Adrenal gland (tissue), 5 donors: ENCODE measurements at regions not wholly inside any gene's neighbourhood (a gene's known extent, or its start where the extent isn't known, plus 50 kb on each side); places are given as distances from the start of the nearest gene placed in this dataset.

Experiments
- CTCF ChIP-seq, 6 experiments: fragments of 450-650 bp in 4 of 6; fragments of 200-600 bp in 2 of 6; sonication (generic) in 1 of 6; IDR thresholded peaks; 1 replicate in 5 of 6; 2 replicates in 1 of 6; pipeline versions ENCODE4 v1.5.1 to v1.8.0; 2016 to 2021; ENCODE audit warnings: antibody characterized with exemption in 6 of 6, mild to moderate bottlenecking in 2 of 6, moderate library complexity in 1 of 6
- POLR2A ChIP-seq, 2 donors: fragments of 450-650 bp; IDR thresholded peaks; one replicate each; pipeline ENCODE4 v1.6.1; 2017; ENCODE audit warnings: antibody characterized with exemption in 2 of 2, mild to moderate bottlenecking in 2 of 2, moderate library complexity in 1 of 2
- donor health status: DM: no; HTN: no; CAD: no.

DNA sequence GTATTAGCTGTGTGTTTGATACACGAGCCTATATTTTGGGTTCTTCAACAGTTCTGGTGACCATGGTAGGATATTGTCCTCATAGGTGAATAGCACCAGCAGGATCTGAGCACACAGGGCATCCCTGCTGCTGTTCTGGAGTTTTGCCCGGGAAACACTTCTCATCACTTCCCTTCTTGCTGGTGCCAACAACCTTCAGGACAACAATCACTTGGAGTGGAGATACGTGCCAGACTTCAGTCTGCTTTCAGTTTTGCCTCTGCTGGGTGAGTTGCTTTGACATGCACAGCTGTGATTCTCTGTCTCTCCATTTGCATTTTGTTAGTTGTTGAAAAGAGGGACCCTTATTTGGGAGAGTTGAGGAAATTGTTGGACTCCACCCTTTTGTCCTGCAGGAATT is 1347.2 kb upstream of the DDX18 start:
- TF ChIP-seq CTCF (IDR thresholded peaks at IDR 0.05) (no peak), POLR2A (IDR thresholded peaks at IDR 0.05) (no peak)
